Activated T-cell treated with anti-CD3 and anti-CD28 coated beads, Interleukin-2, amount 50 U/mL, for 1 hour (primary cell): ENCODE measurements at regions not wholly inside any gene's neighbourhood (a gene's known extent, or its start where the extent isn't known, plus 50 kb on each side); places are given as distances from the start of the nearest gene placed in this dataset.
"Not testable (repeated sequence)": the region's sequence is repeated elsewhere in the genome, so short reads cannot be mapped to it uniquely, and the experiment has no call there.

Source experiments
- DNase-seq: peaks from one replicate; pipeline ENCODE4 v3.0.0-alpha.2; 2020

- DNase-seq: no peak
Measured at GRCh38 chr4:124459196-124459940, 253.2 kb downstream of the ANKRD50 start.

- no peak for DNase-seq
Measured at GRCh38 chr4:124459941-124460310, 252.6 kb downstream of the ANKRD50 start.

DNA sequence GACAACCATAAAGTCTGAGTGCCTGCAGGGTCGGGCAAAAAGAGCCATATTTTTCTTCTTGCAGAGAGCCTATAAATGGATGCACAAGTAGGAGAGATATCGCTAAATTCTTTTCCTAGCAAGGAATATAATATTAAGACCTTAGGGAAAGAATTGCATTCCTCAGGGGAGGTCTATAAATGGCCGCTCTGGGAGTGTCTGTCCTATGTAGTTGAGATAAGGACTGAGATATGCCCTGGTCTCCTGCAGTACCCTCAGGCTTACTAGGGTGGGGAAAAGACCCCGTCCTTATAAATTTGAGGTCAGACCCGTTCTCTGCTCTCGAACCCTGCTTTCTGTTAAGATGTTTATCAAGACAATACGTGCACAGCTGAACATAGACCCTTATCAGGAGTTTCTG, 250.9 kb downstream of the ANKRD50 start:
- DNase-seq: not testable (repeated sequence)

- no peak for DNase-seq
Measured at GRCh38 chr4:124462954-124463828, 249.3 kb downstream of the ANKRD50 start.

DNA sequence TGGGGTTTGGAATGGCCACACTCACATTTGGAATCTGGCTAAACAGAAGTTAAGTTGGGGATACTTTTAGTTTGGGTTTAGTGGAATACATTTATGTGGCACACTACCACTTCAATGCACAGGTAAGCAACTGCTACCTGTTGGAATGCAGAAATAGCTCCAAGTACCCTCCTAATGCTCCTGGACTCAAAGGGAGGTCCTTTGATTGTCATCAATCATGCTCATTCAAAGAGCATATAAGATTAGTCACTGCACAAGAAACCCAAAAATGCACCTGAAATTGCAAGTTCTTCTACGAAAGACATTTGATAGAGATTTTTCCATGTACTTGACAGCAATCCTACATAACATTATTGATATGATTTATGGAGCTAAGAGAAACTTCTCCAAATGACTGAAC, 247.7 kb downstream of the ANKRD50 start:
- DNase-seq: no peak

- no peak for DNase-seq
Measured at GRCh38 chr4:124468360-124468759, 244.2 kb downstream of the ANKRD50 start.

DNA sequence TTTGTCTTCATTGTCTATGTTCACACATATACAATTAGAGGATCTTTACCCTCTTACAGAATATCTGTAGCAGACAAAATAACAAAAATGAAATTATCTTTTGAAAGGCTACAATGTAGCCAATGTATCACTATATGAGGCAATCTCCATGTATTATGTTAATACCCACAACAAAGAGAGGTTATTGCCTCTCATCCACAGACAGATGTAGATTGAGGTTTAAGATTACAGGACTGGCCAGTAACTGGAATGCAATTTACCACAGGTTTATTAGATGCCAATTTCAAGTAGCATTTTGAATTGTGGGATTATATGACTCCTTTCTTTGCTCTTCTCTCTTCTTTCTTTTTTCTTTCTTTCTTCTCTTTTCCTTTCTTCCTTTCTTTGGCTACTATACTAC, 242.6 kb downstream of the ANKRD50 start:
- no peak for DNase-seq

DNA sequence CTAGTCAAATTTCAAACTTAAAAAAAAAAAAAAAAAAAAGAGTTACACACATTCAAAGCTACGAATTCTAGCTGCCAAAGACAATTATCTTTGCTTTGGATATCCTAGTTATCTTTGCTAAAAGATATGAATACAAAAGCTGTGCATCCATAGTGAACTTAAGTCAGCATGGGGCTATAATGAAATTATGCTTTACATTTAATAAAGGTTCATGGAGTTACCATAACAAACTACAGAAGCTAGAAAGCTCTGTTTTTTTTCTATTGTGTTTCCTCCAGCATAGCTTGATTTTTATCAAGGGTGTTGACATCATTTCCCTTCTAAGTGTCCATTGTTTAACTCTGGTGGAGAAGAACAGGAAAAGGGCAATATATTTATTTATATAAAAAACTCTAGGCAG, 234.1 kb downstream of the ANKRD50 start:
- DNase-seq: no peak

GRCh38 chr4:124480061-124480460, 232.5 kb downstream of the ANKRD50 start:
- DNase-seq: no peak

DNA sequence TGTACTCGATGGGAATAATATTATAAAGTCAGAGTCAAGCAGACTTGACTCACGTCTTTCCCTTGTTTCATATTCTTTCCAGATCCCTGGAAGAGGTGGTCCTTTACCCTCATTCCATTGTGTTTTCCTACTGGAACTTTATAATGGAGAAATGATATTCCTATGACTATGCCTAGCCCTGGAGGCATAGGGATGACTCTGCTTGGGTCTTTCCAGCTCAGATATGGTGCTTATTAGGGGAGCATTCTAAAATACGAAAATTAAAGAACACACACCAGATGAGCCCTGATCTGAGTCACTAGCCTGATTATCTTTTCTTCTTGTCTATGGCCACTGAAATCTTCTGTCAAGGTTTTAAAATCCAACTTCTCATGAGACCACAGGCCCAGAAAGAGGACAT, 231.4 kb downstream of the ANKRD50 start:
- DNase-seq: no peak

- no peak for DNase-seq
Measured at GRCh38 chr4:124483048-124483906, 229.3 kb downstream of the ANKRD50 start.

DNA sequence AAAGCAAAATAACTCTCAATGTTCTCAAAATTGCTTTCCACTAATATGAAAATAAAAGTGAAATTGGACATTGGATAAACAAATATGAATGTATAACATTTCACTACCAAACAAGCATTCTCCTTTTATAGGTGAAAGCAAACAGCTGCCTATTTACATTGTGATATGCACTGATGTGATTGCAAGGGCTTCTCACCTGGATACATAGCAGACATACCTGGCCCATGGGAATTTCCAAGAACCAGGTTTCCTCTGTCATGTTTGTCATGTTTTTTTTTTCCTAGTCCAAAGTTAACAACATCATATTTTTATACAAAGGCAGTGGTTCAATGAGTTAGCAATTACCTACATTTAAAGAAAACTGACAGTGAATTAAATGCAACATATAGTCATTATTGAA, 228.5 kb downstream of the ANKRD50 start:
- DNase-seq: no peak

- DNase-seq: no peak
Measured at GRCh38 chr4:124484940-124485339, 227.6 kb downstream of the ANKRD50 start.

DNA sequence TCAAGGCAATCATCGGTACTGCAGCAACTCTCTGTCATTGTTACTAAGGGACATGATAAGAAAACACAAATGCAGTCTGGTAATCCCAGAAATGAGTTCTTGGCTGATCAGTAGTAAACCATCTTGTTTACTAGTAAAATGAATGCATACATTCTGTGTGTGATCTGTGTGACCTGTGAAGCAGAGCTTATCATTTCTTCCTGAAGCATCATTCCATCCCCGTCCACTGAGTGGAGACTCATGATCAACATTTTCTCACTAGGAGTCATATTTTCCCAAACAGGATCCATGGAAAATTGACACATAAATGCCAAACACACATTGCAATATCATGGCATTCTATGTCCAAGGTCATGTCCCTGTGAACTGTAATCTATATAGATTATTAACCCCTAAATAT, 226.1 kb downstream of the ANKRD50 start:
- no peak for DNase-seq

DNA sequence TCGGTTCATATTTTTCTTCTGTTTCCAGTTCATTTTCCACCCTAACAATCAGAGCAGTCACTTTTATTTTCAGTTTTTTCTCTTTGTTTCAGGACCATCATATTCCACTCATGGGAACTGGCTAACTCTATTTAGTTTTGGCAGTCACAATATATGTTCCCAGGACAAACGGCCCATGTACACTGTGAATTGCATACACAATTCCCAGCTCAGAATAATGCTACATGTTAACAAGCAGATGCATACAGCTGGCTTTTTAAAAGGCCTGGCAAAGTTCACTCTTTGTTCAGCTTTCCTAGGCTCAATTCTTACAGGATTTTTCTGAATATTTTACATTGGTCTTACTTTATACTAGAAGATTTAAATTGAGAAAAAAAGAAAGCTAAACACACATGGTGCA, 224.9 kb downstream of the ANKRD50 start:
- no peak for DNase-seq

DNA sequence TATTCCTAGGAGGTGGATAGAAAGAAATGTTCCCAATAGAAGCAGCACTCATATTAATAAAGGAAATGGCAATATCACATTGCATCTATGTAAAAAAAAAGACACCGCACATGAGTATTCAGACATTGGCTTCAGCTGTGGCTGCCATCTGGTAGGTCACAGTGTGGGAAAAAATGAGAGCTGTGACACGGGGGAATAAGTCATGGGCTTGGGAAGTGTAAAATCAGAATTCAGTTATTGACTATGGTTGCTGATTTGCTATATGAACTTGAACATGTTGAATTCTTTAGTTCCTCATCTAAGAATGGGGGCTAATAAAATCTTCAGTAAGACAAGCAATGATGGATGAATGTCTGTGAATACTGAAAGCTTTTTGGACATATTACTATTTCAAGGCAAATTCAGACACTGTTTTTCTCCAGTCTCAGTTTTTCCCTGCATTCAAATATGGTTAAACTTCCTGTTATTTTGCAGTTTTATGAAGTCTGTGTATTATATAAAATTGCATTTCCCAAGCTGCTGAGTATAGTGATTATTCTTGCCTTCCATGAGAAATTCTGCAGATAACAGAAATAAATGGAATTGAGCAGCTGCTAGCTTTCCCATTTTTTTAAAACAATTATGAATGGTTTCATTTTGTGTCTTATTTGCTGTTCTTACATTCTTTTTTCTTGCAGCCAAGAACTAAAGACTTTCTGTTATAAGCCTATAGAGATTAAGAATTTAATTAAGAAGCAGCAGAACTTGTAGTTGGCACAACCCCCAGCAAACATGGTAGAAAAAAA, 221.0 kb downstream of the ANKRD50 start:
- DNase-seq: no peak

- no peak for DNase-seq
Measured at GRCh38 chr4:124499261-124499660, 213.3 kb downstream of the ANKRD50 start.

DNA sequence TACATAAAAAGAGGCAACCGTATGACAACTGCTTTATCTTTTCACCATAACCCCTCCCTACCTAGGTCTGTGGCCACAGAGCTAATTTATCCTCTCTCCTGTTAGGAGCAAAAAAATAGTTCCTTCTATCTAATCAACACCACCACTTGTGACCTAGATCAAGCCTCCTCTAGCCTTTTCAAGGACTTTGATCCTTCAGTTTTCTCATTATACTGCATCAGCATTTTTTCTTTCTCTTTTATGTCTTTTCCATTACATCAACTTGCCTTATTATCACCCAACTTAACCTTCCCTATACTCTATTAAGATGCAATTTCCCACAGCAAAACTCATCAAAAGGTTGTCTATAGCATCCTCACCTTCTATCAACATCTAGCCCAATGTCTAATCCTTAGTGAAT, 211.0 kb downstream of the ANKRD50 start:
- DNase-seq: no peak

DNA sequence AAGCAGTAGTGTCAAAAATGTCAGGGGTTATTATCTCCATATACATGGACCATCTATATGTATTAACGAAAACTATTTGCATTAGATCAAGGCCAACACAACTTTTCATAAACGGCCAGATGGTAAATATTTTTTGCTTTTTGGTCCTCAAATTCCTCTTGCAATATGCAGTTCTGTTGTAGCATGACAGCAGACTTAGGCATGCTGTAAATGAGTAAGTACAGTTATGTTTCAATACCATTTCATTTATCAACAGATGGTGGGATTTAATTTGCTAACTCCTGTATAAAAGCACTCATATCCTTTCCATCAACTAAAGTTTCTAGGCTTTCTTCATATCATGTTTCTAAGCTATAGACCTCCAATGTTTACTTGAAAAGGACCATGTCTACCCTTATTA, 208.1 kb downstream of the ANKRD50 start:
- no peak for DNase-seq

GRCh38 chr4:124505211-124505610, 207.3 kb downstream of the ANKRD50 start:
- DNase-seq: no peak

DNA sequence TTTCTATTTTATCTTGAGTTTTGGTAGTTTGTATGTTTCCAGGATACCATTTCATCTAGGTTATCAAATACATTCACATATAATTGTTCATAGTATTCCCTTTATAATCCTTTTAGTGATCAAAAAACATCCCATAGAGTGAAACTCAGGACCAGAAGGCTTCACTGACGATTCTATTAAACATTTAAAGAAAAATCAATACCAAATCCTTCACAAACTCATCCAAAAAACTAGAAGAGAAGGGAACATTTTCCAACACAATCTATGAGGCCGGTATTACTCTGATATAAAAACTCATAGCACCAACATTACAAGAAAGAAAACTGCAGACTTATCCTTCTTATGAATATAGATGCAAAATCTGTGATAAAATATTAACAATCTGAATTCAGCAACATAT, 203.4 kb downstream of the ANKRD50 start:
- no peak for DNase-seq

- no peak for DNase-seq
Measured at GRCh38 chr4:124514588-124514987, 197.9 kb downstream of the ANKRD50 start.

DNA sequence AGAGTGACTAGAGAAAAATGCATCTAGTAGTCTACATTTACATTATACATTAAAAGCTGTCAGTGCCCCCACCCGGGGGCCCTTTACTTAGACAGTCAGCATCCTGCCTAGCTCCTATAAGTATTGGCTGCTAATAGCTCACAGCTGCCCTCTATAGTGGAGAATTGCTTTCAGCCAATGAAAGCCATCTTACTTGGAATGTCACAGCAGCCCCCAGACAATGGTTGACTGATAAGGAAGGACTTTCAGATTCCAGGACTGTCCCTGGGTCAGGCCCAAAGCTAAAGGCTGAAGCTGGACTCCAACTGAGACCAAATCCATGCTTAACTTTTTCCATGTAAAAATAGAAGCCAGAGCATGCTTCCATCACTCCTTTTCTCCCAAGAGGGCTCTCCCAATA, 196.9 kb downstream of the ANKRD50 start:
- DNase-seq: no peak
